Ishikawa (cell line): ENCODE measurements at regions not wholly inside any gene's neighbourhood (a gene's known extent, or its start where the extent isn't known, plus 50 kb on each side); places are given as distances from the start of the nearest gene placed in this dataset.

ENCODE experiments used
- CEBPB ChIP-seq: IDR thresholded peaks from 2 replicates; pipeline ENCODE4 v1.6.1; 2012
- CREB1 ChIP-seq: IDR thresholded peaks from 2 replicates; pipeline ENCODE4 v1.6.1; 2012; ENCODE audit warnings: low read depth
- EGR1 ChIP-seq: IDR thresholded peaks from 2 replicates; pipeline ENCODE4 v1.6.1; 2012
- EP300 ChIP-seq: IDR thresholded peaks from 2 replicates; pipeline ENCODE4 v1.6.1; 2012; ENCODE audit warnings: borderline replicate concordance
- FOXM1 ChIP-seq: IDR thresholded peaks from 2 replicates; pipeline ENCODE4 v1.6.1; 2012; ENCODE audit warnings: low read depth, borderline replicate concordance
- MAX ChIP-seq: IDR thresholded peaks from 2 replicates; pipeline ENCODE4 v1.6.1; 2012
- NFIC ChIP-seq: IDR thresholded peaks from 2 replicates; pipeline ENCODE4 v1.6.1; 2012
- RAD21 ChIP-seq: IDR thresholded peaks from 2 replicates; pipeline ENCODE4 v1.6.1; 2012; ENCODE audit warnings: low read depth
- REST ChIP-seq: IDR thresholded peaks from 2 replicates; pipeline ENCODE4 v1.6.1; 2012; ENCODE audit warnings: low read depth, mild to moderate bottlenecking
- TAF1 ChIP-seq: IDR thresholded peaks from 2 replicates; pipeline ENCODE4 v1.6.1; 2012; ENCODE audit warnings: low read depth, mild to moderate bottlenecking
- TCF12 ChIP-seq: IDR thresholded peaks from 2 replicates; pipeline ENCODE4 v1.6.1; 2012; ENCODE audit warnings: low read depth
- USF1 ChIP-seq: IDR thresholded peaks from 2 replicates; pipeline ENCODE4 v1.6.1; 2012
- YY1 ChIP-seq: IDR thresholded peaks from 2 replicates; pipeline ENCODE4 v1.6.1; 2012; ENCODE audit warnings: low read depth

- TF ChIP-seq YY1 (no peak), TAF1 (no peak), CEBPB (no peak), NFIC (no peak), EP300 (no peak), CREB1 (no peak), TCF12 (no peak), RAD21 (no peak), USF1 (no peak), MAX (no peak), FOXM1 (no peak), EGR1 (no peak), REST (no peak)
Measured at GRCh38 chr3:152149832-152150231, 118.9 kb upstream of the MBNL1 start.
